NCI-H446 (cell line): ENCODE measurements at regions not wholly inside any gene's neighbourhood (a gene's known extent, or its start where the extent isn't known, plus 50 kb on each side); places are given as distances from the start of the nearest gene placed in this dataset.
A peak's percentile ranks its signal among the peaks of the same experiment; 100 is the strongest.
"Not testable (repeated sequence)": the region's sequence is repeated elsewhere in the genome, so short reads cannot be mapped to it uniquely, and the experiment has no call there.

Source experiments
- DNase-seq, 2 experiments: peaks; one replicate each; lab custom pipeline; 2025; lab: John Stamatoyannopoulos, UW

DNA sequence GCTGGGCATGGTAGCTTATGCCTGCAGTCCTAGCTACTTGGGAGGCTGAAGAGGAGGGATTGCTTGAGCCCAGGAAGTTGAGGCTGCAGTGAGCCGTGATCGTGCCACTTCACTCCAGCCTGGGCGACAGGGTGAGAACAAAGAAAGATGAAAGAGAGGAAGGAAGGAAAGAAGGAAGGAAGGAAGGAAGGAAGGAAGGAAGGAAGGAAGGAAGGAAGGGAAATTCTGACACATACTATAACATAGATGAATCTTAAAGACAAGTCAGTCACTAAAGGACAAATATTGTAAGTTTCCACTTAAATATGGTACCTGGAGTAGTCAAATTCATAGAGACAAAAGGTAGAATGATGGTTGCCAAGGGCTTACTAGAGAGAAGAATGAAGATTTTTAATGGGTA, 108.0 kb upstream of the CACHD1 start:
- no peak for DNase-seq

- peak; percentile 50 to 87 for DNase-seq
Observed at GRCh38 chr1:64363111-64363510, 106.8 kb upstream of the CACHD1 start.

DNA sequence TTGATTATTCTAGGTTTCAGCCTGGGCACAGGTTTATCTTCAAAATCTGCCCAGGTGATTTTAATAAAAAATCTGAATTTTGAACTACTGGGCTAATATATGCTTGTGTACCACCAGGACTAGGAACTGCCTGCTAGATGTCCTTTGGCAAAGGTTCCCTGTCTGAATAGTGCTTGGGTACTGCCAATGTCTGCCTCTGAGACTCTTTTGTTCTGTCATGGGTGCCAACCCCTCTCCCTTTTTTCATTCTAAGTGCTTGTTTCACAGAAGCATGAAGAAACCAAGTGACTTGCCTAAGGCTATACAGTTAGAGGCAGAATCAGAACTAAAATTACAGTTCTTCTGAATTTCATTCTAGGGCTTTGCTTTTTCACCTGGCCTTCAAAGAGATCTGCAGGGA, 106.3 kb upstream of the CACHD1 start:
- DNase-seq = peak; percentile 23 to 44

DNA sequence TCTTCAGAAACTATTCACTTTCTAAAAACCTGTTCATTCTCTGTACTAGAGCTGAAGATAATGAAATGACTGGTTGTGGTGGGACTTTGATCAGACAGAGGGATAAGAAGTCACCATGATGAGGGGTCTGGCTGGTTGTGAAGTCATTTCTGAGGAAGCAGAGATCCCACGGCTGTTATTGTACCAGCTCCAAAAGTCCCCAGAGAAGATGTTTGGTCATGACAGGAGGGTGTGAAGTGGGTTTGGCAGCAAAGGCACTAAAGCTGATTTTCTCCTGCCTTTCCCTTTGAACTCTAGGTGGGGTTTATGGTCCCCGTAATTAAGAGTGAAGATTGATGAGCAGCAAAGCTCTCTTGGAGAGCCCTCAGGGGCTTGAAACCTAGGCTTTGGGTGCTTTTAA, 103.1 kb upstream of the CACHD1 start:
- DNase-seq = no peak

GRCh38 chr1:64368344-64368743, 101.6 kb upstream of the CACHD1 start:
- DNase-seq = no peak

DNA sequence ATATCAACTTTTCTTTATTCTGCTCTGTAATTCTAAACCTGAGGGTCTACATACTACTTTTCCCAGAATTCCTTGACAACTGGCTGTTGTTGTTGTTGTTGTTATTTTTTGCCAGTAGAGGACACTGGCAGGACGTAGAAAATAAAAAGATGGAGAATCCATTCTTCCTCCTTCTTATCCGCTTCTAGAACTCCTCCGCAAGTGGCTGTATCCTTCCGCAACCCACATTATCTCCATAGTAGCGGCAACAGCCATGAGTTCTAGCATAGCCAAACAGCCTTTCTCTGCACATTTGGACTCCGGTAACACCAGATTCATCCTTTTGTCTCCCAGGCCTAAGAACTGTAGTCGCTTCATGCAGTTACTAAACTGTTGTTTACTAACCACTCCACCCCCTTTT, 91.1 kb upstream of the CACHD1 start:
- DNase-seq = no peak

GRCh38 chr1:64387389-64388285, 82.3 kb upstream of the CACHD1 start:
- no peak for DNase-seq

GRCh38 chr1:64388336-64388735, 81.6 kb upstream of the CACHD1 start:
- no peak for DNase-seq

- no peak for DNase-seq
Observed at GRCh38 chr1:64392109-64392508, 77.8 kb upstream of the CACHD1 start.

- no peak for DNase-seq
Observed at GRCh38 chr1:64393790-64394189, 76.1 kb upstream of the CACHD1 start.

GRCh38 chr1:64396817-64397216, 73.1 kb upstream of the CACHD1 start:
- DNase-seq = peak in 1 of 2 experiments; percentile 5

DNA sequence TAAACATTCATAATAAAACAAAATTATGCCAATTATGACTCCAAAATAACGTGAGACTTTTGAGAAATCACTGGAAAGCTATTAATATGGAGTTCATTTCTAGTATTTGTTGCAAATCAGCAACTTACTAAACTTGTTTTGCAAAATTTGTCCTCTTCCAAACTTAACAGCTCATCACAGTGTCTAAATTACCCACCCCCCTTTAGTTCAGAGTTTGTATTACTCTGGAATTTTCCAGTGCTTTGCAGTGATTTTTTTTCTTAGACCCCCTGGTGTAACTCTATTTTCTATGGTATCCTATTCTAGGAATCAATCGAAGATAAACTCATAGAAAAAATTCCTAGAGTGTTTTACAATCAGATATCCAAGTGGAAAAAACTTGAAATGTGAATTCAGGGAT, 72.4 kb upstream of the CACHD1 start:
- DNase-seq = no peak

DNA sequence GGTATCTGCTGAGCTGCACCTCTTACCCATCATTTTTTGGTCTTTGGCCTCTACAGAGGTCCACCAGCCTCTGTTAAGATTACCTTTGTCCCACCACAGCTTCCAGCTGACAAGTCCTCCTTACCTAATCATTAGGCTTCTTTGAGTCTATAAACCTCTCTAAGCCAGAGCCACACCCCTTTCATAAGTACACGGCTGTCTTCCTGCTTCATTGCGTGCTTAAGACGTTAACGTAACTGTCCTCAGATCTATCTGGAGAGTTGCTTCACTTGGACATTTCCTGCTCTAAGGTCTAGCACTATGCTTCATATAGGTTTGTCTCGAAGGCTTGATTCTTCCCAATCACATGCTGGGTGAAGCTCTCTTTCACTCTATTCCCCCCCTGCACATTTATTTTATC, 71.0 kb upstream of the CACHD1 start:
- DNase-seq = no peak

- DNase-seq = no peak
Observed at GRCh38 chr1:64401285-64401684, 68.6 kb upstream of the CACHD1 start.

GRCh38 chr1:64403331-64403730, 66.6 kb upstream of the CACHD1 start:
- no peak for DNase-seq

DNA sequence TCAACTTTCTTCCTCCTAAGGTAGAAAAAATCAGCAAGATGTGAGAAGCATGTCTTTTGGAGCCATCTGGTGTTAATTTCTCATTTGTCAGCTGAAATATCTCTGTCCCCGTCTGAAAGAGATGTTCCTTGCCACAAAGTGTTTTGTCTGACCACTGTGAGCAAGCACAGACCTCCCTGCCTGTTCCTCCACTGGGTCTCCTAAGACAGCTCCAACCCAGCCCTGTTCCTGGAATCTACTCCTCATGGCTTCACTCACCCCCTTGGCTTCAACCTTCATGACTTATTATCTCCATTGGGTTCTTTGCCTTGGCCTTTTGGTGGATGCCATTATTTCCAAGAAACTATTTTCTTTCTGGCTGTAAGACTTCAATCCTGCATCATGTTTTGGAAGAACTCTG, 65.7 kb upstream of the CACHD1 start:
- DNase-seq = no peak

- DNase-seq = no peak
Observed at GRCh38 chr1:64405833-64406232, 64.1 kb upstream of the CACHD1 start.

- DNase-seq = no peak
Observed at GRCh38 chr1:64410217-64410616, 59.7 kb upstream of the CACHD1 start.

- DNase-seq = not testable (repeated sequence)
Observed at GRCh38 chr1:64414855-64415546, 54.9 kb upstream of the CACHD1 start.

DNA sequence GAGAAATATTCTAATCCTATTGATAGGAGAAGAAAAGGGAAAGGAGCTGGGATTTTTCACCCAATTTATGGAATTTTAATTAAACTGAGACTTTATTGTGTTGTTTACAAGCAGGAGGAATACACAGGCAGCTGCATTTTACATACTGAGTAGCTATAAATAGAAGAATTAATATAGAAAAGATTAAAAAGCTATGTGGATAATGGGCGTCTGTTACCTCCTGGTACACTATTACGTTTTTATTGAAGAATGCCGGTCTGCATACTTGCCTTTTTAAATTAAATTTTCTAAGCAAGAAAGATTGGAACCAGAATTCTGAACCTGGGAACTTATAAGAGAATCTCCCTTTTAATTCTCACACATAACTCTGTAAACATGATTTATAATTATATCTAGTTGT, 52.1 kb upstream of the CACHD1 start:
- DNase-seq = no peak
